T-helper 2 cell treated with Interferon-gamma antibody and Interleukin-4, amounts not matched to agents 5 μg/mL and 100 μg/mL, for 36 hours (primary cell): ENCODE measurements at regions not wholly inside any gene's neighbourhood (a gene's known extent, or its start where the extent isn't known, plus 50 kb on each side); places are given as distances from the start of the nearest gene placed in this dataset.
"Not testable (repeated sequence)": the region's sequence is repeated elsewhere in the genome, so short reads cannot be mapped to it uniquely, and the experiment has no call there.

Source experiments
- DNase-seq: peaks from one replicate; pipeline ENCODE4 v3.0.0; 2021; ENCODE audit warnings: low spot score
- H3K27ac Mint-ChIP-seq: one replicate; pipeline ENCODE4 v1.8.0; 2021; ENCODE audit warnings: mild to moderate bottlenecking, mixed read lengths
- H3K27me3 Mint-ChIP-seq: one replicate; pipeline ENCODE4 v1.8.0; 2021; ENCODE audit warnings: low read depth, mixed read lengths
- H3K36me3 Mint-ChIP-seq: one replicate; pipeline ENCODE4 v1.8.0; 2021; ENCODE audit warnings: low read depth, mixed read lengths
- H3K4me1 Mint-ChIP-seq: one replicate; pipeline ENCODE4 v1.8.0; 2021; ENCODE audit warnings: low read depth, mixed read lengths
- H3K4me3 Mint-ChIP-seq: one replicate; pipeline ENCODE4 v1.8.0; 2022; ENCODE audit warnings: mild to moderate bottlenecking, moderate library complexity, mixed read lengths
- H3K9me3 Mint-ChIP-seq: one replicate; pipeline ENCODE4 v1.8.0; 2021; ENCODE audit warnings: mixed read lengths

DNA sequence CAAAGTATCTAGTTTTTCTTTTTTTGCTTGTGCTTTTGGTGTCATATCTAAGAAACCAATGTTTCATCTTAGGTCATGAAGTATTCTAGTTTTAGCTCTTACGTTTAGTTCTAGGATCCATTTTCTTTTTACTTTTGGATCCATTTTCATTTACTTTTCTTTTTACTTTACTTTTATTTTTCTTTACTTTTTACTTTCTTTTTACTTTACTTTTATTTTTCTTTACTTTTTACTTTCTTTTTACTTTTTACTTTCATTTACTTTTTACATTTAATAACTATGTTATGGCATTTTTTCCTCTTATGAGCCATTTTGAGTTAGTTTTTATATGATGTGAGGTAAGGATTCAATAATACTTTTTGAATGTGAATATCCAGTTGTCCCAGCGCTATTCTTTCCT is 213.4 kb downstream of the ZFP36L2 start:
- Mint-ChIP-seq H3K36me3 (no peaks in the 10 kb centered on the region), H3K4me1 (peaks cover 13% of the 10 kb centered on the region), H3K27me3 (peaks cover 19% of the 10 kb centered on the region), H3K9me3 (peaks cover 6% of the 10 kb centered on the region), H3K27ac (no peak overlapping the region), H3K4me3 (no peak overlapping the region)
- no peak for DNase-seq

DNA sequence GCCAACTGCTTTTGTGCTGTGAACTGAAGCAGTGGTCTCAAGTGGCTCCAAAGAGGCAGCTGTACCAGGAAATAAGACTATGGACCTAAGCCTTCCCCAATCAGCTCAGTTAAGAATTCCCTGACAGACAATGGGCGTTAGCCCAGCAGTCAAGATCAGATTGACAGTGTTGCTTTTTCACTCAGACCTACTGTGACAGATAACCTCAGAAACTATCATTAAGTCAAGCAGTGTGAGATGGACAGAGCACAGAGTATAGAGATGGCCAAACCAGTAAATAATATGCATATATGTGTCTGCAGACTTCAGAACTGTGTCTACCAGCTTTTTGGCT is 215.3 kb downstream of the ZFP36L2 start:
- H3K4me3 Mint-ChIP-seq: no peak overlapping the region
- peaks cover 13% of the 10 kb centered on the region for H3K4me1 Mint-ChIP-seq
- DNase-seq: no peak
- H3K36me3 Mint-ChIP-seq: no peaks in the 10 kb centered on the region
- peaks cover 19% of the 10 kb centered on the region for H3K27me3 Mint-ChIP-seq
- H3K9me3 Mint-ChIP-seq: peaks cover 6% of the 10 kb centered on the region
- H3K27ac Mint-ChIP-seq: no peak overlapping the region

DNA sequence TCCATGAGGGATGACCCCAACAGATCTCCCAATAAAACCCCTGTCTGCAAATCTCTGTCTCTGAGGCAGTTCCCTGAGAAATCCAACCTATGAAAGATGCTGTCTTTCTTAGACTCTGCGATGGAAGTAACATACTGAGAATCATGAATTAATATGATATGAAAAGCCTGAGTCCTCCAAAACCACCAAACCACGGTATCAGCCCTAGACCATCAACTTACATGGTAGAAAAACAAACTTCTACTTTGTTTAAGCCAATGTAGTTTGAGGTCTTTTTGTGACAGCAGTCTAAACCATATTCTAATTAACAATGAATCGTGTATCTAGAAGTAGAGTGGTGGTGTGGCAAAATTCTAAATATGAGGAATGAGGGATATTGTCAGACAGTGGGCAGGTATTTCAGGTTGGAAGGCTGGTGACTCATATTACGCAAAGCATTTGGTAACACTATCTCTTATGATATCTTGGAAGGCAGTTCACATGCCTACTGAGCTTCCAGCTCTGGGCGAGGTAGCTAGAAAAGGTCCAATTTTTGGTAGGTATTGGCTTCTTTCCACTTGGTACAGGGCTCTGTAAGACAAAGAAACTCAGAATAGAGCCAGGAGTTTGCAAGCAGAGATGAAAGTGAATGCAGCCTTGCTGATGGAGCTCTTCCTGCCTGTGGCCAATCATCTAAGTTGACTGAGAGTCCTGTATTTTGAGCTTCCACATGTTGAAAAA is 215.8 kb downstream of the ZFP36L2 start:
- H3K4me3 Mint-ChIP-seq: peak overlapping the region; percentile 8
- no peak for DNase-seq
- H3K36me3 Mint-ChIP-seq: no peaks in the 10 kb centered on the region
- H3K9me3 Mint-ChIP-seq: peaks cover 6% of the 10 kb centered on the region
- peaks cover 13% of the 10 kb centered on the region for H3K4me1 Mint-ChIP-seq
- H3K27ac Mint-ChIP-seq: peak overlapping the region; percentile 22
- peaks cover 19% of the 10 kb centered on the region for H3K27me3 Mint-ChIP-seq

DNA sequence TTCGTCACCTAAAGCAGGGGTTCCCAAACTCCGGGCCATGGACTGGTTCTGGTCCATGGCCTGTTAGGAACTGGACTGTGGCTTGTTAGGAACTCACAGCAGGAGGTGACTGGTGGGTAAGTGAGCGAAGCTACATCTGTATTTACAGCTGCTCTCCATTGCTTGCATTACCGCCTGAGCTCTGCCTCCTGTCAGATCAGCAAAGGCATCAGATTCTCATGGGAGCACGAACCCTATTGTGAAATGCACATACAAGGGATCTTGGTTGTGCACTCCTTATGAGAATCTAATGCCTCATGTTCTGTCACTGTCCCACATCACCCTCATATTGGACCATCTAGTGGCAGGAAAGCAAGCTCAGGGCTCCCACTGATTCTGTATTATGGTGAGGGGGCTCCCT is 217.0 kb downstream of the ZFP36L2 start:
- peaks cover 6% of the 10 kb centered on the region for H3K9me3 Mint-ChIP-seq
- H3K36me3 Mint-ChIP-seq: no peaks in the 10 kb centered on the region
- H3K27ac Mint-ChIP-seq: no peak overlapping the region
- no peak overlapping the region for H3K4me3 Mint-ChIP-seq
- peaks cover 13% of the 10 kb centered on the region for H3K4me1 Mint-ChIP-seq
- H3K27me3 Mint-ChIP-seq: peaks cover 16% of the 10 kb centered on the region
- no peak for DNase-seq

DNA sequence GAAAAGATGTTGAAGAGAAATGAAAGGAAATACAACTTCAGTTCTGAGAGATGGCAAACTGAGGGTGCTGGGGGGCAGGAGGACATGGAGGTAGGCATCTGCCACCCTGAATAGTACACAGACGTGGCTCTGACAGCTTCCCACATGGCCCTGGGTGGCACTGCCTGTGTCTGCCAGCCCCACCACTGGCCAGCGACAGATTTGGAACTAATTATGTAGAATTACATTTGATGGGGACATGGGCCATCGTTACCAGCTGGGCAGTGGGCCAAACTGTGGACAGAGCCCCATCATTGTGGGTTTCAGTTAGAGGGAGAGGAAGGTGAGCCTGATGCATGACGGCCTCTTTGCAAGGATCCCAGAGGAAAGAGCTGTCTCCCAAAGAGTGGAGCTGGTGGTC is 216.0 kb upstream of the HAAO start:
- no peaks in the 10 kb centered on the region for H3K36me3 Mint-ChIP-seq
- DNase-seq: no peak
- H3K9me3 Mint-ChIP-seq: peaks cover 6% of the 10 kb centered on the region
- no peak overlapping the region for H3K27ac Mint-ChIP-seq
- no peak overlapping the region for H3K4me3 Mint-ChIP-seq
- peaks cover 22% of the 10 kb centered on the region for H3K27me3 Mint-ChIP-seq
- H3K4me1 Mint-ChIP-seq: peaks cover 13% of the 10 kb centered on the region

DNA sequence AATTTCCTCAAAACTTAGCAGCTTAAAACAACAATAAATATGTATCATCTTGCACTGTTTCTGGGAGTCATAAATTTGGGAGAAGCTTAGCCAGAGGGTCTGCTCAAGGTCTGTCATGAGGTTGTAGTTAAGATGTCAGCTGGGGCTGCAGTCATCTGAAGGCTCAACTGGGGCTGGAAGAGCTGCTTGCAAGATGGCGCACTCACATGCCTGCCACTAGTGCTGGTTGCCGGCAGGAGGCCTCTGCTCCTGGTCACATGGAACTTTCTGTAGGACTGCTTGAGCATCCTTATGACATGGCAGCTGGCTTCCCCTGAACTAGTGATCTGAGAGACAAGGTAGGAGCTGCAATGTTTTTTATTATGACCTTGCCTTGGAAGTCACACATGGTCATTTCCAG is 215.5 kb upstream of the HAAO start:
- H3K4me1 Mint-ChIP-seq: peaks cover 13% of the 10 kb centered on the region
- no peak for DNase-seq
- no peaks in the 10 kb centered on the region for H3K36me3 Mint-ChIP-seq
- H3K9me3 Mint-ChIP-seq: peaks cover 6% of the 10 kb centered on the region
- H3K27me3 Mint-ChIP-seq: peaks cover 22% of the 10 kb centered on the region
- no peak overlapping the region for H3K27ac Mint-ChIP-seq
- H3K4me3 Mint-ChIP-seq: no peak overlapping the region

DNA sequence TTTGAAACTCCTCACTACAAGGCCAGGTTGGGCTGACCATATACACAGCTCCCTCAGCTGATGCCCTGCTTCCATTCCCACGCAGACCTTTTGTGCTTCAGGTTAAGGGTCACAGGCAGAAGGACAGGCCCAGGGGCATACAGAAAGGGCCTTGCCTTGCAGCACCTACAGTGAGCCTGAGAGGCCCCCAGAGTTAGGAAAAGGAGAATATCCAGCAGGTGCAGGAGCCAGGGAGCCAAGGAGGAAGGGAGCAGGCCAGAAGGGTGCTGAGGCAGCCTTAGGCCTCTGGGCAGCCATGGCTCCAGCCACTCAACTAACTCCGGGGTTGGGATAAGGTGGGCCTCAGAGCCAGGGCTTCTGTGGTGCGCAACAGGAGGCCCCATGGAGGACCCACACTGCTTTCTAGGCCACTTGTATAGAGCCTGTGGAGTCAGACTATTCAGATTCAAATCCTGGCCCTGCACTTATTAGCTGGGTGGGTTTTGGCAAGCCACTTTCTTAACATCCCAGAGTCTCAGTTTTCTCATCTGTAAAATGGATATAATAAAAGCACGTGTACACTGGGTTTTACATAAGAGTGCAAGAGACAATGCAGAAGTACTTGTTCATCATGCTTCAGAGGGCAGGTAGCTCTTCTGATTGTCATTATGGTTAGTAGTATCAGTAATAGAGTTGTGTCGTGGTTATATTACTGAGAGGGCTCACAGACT is 214.6 kb upstream of the HAAO start:
- H3K4me1 Mint-ChIP-seq: peaks cover 13% of the 10 kb centered on the region
- no peak overlapping the region for H3K27ac Mint-ChIP-seq
- no peaks in the 10 kb centered on the region for H3K36me3 Mint-ChIP-seq
- no peak overlapping the region for H3K4me3 Mint-ChIP-seq
- peaks cover 23% of the 10 kb centered on the region for H3K27me3 Mint-ChIP-seq
- peaks cover 6% of the 10 kb centered on the region for H3K9me3 Mint-ChIP-seq
- no peak for DNase-seq

DNA sequence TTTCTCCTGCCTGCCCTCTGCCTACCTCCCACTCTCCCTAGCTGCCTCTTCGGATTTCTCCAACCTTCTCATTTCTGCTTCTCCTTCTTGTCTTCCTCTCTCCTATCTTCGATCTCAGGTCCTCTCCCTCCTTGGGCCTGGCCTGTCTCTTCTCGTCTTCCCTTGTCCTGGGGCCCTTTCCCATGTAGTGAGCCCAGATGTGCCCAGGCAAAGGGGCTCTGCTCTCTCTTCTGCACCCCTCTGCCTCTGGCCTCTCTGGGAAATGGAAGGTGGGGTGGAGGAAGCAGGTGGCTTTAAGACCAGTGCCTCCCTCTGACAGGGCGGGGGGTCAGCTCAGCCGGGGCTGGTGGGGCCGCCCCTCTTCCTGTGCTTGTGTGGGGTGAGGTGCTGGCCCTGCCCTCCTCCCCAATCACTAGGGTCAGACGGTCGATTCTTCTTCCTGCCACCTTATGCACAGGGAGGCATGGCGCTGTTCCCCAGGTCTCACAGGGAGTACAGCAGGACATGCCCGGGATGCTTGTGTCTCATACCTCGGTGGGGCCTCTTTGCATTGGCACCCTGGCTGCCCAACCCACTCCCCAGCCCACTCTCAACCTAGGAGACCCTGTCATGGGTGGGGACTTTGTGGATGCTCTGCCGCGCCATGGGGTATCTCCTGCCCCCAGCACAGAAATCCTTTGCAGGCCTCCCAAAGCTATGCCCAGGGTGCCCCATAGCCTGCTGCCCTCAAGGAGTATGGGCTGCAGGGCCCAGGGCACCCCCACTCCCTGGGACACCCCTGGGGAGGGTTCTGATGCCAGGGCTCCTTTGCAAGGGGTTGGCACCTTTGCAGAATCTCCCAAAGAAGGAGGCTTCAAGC is 213.8 kb upstream of the HAAO start:
- DNase-seq: no peak
- H3K4me3 Mint-ChIP-seq: no peak overlapping the region
- peaks cover 12% of the 10 kb centered on the region for H3K4me1 Mint-ChIP-seq
- peaks cover 6% of the 10 kb centered on the region for H3K9me3 Mint-ChIP-seq
- no peak overlapping the region for H3K27ac Mint-ChIP-seq
- no peaks in the 10 kb centered on the region for H3K36me3 Mint-ChIP-seq
- H3K27me3 Mint-ChIP-seq: peaks cover 26% of the 10 kb centered on the region

DNA sequence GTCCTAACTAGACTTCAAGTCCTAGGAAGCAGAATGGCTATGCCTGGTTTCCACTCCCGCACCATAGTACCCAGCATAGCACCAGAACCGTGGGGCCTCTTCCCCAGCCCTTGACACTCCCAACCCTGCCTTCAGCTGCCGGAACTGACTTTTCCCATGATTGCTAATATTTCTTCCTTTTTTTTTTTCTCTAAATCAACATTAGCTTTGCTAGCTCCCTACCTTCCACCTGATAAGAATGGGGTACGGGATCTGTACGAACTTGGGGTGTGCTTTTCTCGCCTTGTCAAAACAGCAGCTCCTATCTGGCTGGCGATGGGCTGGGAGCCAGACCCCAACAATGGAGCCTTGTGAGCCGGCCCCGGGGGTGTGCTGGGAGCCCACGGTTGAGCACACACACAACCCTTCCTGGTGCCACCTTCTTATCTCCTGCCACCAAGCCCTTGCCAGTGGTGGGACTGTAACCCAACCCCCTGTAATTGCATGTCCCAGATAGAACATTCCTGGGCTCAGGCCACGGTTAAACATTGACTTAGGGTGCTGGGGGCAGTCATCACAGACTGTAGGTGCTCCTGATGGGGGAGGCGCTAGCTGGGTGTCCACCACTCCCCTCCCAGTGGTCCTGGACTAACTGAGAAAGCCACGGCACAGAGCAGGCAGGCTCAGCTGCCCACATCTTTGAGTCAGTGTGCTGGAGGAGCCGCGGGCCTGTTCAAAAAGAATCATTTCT is 213.0 kb upstream of the HAAO start:
- Mint-ChIP-seq H3K9me3 (peaks cover 6% of the 10 kb centered on the region), H3K27me3 (peaks cover 21% of the 10 kb centered on the region), H3K4me3 (no peak overlapping the region), H3K4me1 (peaks cover 4% of the 10 kb centered on the region), H3K36me3 (no peaks in the 10 kb centered on the region), H3K27ac (no peak overlapping the region)
- DNase-seq: no peak

DNA sequence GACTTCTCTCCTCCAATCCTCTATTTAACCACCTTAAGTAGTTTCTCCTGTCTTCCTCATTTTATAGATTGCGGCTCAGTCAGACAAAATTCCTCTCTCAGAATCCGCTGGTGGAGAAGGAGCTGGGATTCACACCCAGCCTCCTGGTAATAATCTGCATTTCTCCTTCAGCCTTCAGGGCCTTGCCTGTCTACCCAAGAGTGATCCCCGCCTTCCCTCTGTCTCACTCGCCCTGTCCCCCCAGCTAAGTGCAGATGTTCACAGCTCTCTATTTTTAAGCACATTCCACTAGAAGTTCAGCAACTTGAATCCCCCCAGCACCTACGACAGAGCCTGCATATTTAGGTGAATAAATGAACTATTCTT is 212.5 kb upstream of the HAAO start:
- Mint-ChIP-seq H3K9me3 (peaks cover 6% of the 10 kb centered on the region), H3K27me3 (peaks cover 19% of the 10 kb centered on the region), H3K27ac (no peak overlapping the region), H3K36me3 (no peaks in the 10 kb centered on the region), H3K4me3 (no peak overlapping the region), H3K4me1 (no peaks in the 10 kb centered on the region)
- no peak for DNase-seq

DNA sequence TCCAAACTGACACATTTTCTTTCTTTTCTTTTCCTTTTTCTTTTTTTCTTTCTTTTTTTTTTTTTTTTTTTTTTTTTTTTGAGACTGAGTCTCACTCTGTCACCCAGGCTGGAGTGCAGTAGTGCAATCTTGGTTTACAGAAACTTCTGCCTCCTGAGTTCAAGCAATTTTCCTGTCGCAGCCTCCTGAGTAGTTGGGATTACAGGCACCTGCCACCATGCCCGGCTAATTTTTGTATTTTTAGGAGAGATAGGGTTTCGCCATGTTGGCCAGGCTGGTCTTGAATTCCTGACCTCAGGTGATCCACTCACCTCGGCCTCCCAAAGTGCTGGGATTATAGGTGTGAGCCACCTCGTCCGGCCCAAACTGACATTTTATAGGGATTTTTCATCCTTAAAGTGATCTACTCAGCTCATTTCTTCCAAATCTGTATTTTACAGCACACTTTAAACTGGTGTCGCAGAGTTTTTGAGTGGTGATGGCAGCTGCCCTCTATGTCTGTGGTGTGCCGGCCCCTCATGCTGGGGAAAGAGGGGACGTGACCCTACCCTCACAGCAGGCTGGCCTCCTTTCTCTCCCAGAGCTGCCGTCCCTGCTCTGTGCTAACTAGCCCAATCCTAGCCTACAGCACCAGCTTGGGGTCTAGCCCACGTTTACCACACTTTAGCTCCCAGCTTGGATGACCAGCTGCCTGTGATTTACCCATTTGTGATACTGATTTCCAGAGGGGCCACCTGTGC is 211.9 kb upstream of the HAAO start:
- not testable (repeated sequence) for H3K9me3 Mint-ChIP-seq, DNase-seq, H3K27ac Mint-ChIP-seq

DNA sequence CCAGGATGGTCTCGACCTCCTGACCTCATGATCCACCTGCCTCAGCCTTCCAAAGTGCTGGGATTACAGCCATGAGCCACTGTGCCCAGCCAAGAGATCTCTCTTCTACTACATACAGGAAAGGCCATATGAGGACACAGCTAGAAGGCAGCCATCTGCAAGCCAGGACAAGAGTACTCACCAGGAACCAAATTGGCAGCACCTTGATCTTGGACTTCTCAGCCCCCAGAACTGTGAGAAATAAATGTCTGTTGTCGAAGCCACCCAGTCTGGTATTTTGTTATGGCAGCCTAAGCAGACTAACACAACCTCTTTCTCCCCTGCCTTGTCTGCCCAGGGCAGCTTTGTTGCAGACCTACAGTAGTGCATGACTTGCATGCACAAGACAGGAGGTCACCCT is 211.3 kb upstream of the HAAO start:
- H3K27me3 Mint-ChIP-seq: peaks cover 16% of the 10 kb centered on the region
- no peak overlapping the region for H3K27ac Mint-ChIP-seq
- H3K4me3 Mint-ChIP-seq: no peak overlapping the region
- no peak for DNase-seq
- no peaks in the 10 kb centered on the region for H3K36me3 Mint-ChIP-seq
- H3K4me1 Mint-ChIP-seq: no peaks in the 10 kb centered on the region
- H3K9me3 Mint-ChIP-seq: peaks cover 6% of the 10 kb centered on the region

More for the DNA sequence above, 211.9 kb upstream of the HAAO start:
- H3K36me3 Mint-ChIP-seq, H3K4me3 Mint-ChIP-seq, H3K4me1 Mint-ChIP-seq: not testable (repeated sequence)
- H3K27me3 Mint-ChIP-seq: peaks cover 16% of the 10 kb centered on the region

DNA sequence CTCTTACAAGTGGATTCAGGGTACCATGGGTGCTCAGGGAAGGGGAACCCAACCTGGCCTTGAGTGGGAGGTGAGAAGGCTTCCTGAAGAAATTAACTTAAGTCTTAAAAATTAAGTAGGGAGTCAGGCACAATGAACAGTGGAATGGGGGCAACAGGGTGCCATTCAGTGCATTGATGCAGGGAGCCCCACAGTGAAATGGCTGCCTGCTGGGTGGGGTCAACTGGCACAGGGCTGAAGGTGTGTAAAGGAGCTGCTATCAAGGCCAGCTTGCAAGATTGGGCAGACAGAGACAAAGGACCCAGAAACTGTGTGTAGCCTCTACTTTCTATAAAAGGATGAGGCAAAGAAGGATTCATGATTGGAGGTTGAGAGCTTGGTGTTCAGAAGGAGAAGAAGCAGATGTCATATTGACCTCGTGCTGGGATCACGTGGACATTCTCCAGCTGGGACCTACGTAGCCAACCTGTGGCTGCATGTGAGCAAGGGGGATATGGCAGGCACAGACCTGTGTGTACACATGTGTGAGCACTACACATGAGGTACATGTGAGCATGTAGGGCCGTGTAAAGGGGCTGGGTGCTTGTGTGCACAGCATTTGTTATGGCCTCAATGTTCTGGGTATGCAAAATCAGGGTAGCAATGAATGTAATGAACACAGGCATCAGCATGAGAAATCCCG is 209.5 kb upstream of the HAAO start:
- peaks cover 16% of the 10 kb centered on the region for H3K27me3 Mint-ChIP-seq
- DNase-seq: no peak
- no peak overlapping the region for H3K27ac Mint-ChIP-seq
- H3K36me3 Mint-ChIP-seq: no peaks in the 10 kb centered on the region
- H3K9me3 Mint-ChIP-seq: no peaks in the 10 kb centered on the region
- no peak overlapping the region for H3K4me3 Mint-ChIP-seq
- H3K4me1 Mint-ChIP-seq: no peaks in the 10 kb centered on the region
